ENCODE measurements at regions not wholly inside any gene's neighbourhood (a gene's known extent, or its start where the extent isn't known, plus 50 kb on each side); places are given as distances from the start of the nearest gene placed in this dataset.

DNA sequence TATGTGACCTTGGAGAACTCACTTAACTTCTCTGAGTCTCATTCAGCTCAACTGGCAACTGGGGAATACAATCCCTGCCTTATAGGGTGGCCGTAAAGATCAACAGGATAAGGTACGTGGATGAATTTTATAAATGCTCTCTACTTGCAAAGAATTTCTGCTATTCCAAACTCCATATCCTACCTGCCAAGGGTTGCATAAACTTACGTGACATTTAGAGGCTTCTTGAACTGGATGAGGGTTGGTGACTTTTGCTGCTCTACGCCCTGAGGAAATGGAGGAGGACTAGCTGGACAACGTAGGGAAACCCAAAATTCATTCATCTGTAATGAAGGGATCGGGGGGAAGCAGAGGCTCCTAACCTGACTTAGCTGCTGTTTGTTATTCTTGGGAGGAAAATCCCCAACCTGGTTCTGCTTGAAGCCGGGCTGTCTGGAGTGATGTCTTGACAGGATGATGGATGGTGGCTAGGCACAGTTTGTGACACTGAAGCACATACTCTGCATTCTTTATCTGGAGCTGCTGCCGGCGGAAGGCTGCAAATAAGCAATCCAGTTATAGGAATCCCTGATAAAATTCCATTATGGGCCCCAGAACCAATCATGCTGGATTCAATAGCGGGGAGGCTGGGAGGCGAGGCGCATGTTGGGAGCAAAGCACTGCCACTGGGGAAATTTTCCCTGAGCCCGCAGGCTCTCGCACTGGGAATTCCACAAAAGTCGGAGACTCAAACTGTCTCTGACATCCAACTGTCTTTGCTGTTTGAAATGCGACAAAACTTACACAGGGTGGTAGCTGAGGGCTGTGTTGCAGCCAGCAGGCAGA, 94.7 kb upstream of the SDK2 start:
- TF ChIP-seq POLR2A (IDR thresholded peaks at IDR 0.05; ENCODE audit: low read depth, low read length): no peak
- TF ChIP-seq TAF1 (IDR thresholded peaks at IDR 0.05; ENCODE audit: low read depth, low read length): no peak
- TF ChIP-seq POU2F2 (IDR thresholded peaks at IDR 0.05; ENCODE audit: low read depth, low read length): no peak
- no peak for TF ChIP-seq POLR2AphosphoS5 (IDR thresholded peaks at IDR 0.05; ENCODE audit: low read depth, low read length)
- TF ChIP-seq SPI1 (IDR thresholded peaks at IDR 0.05; ENCODE audit: low read depth, low read length): no peak

All from GM12891 (cell line).